CD4-positive, alpha-beta T cell treated with Interleukin-4 for 1 hour (primary cell): ENCODE measurements at regions not wholly inside any gene's neighbourhood (a gene's known extent, or its start where the extent isn't known, plus 50 kb on each side); places are given as distances from the start of the nearest gene placed in this dataset.
"Not testable (repeated sequence)": the region's sequence is repeated elsewhere in the genome, so short reads cannot be mapped to it uniquely, and the experiment has no call there.

ENCODE experiments used
- DNase-seq, 2 donors: peaks; one replicate each; pipeline ENCODE4 v3.0.0-alpha.2; 2020 to 2022

- DNase-seq, result not testable (repeated sequence)
Measured at GRCh38 chr5:155714435-155714834, 612.5 kb upstream of the SGCD start.

GRCh38 chr5:155726267-155726666, 600.7 kb upstream of the SGCD start:
- no peak for DNase-seq

- DNase-seq, result no peak
Measured at GRCh38 chr5:155727512-155728145, 599.3 kb upstream of the SGCD start.

GRCh38 chr5:155728146-155728856, 598.7 kb upstream of the SGCD start:
- DNase-seq, result no peak

GRCh38 chr5:155728857-155729683, 597.9 kb upstream of the SGCD start:
- peak in 1 of 2 donors; percentile 7 for DNase-seq

GRCh38 chr5:155729684-155730059, 597.3 kb upstream of the SGCD start:
- DNase-seq, result no peak

GRCh38 chr5:155732587-155733376, 594.2 kb upstream of the SGCD start:
- no peak for DNase-seq

GRCh38 chr5:155733935-155734334, 593.0 kb upstream of the SGCD start:
- DNase-seq, result no peak

GRCh38 chr5:155735388-155735787, 591.6 kb upstream of the SGCD start:
- no peak for DNase-seq

GRCh38 chr5:155738616-155739015, 588.3 kb upstream of the SGCD start:
- no peak for DNase-seq

- no peak for DNase-seq
Measured at GRCh38 chr5:155746367-155747038, 580.5 kb upstream of the SGCD start.

GRCh38 chr5:155750101-155750500, 576.9 kb upstream of the SGCD start:
- DNase-seq, result no peak

GRCh38 chr5:155750571-155750970, 576.4 kb upstream of the SGCD start:
- DNase-seq, result no peak

- DNase-seq, result no peak
Measured at GRCh38 chr5:155753943-155754581, 572.9 kb upstream of the SGCD start.

- DNase-seq, result no peak
Measured at GRCh38 chr5:155759252-155759651, 567.7 kb upstream of the SGCD start.

GRCh38 chr5:155759984-155760383, 567.0 kb upstream of the SGCD start:
- no peak for DNase-seq

- no peak for DNase-seq
Measured at GRCh38 chr5:155761502-155761901, 565.5 kb upstream of the SGCD start.

GRCh38 chr5:155765715-155766114, 561.2 kb upstream of the SGCD start:
- DNase-seq, result no peak

- peak in 1 of 2 donors; percentile 36 for DNase-seq
Measured at GRCh38 chr5:155767470-155767869, 559.5 kb upstream of the SGCD start.

- DNase-seq, result peak in 1 of 2 donors; percentile 17
Measured at GRCh38 chr5:155768332-155768731, 558.6 kb upstream of the SGCD start.

GRCh38 chr5:155772009-155772662, 554.8 kb upstream of the SGCD start:
- no peak for DNase-seq
